Astrocyte of the cerebellum (primary cell): ENCODE measurements at regions not wholly inside any gene's neighbourhood (a gene's known extent, or its start where the extent isn't known, plus 50 kb on each side); places are given as distances from the start of the nearest gene placed in this dataset.

ENCODE experiments used
- DNase-seq: peaks from one replicate; pipeline ENCODE4 v3.0.0-alpha.2; 2011; ENCODE audit warnings: low read depth
- H3K4me3 ChIP-seq: 2 replicates; pipeline ENCODE4 v1.5.1; 2011; ENCODE audit warnings: mild to moderate bottlenecking, low read depth, low read length, moderate library complexity
- in situ Hi-C: cut with HindIII; loops from 2 replicates; pipeline ENCODE4 v1.10.0; 2017; ENCODE audit warnings: low sequenced_read_pairs
- TF ChIP-seq, protein P1 (sequence below): IDR thresholded peaks from 2 replicates; pipeline ENCODE4 v1.5.1; 2012; ENCODE audit warnings: low read length, low read depth, moderate library complexity, mild to moderate bottlenecking; ENCODE audit errors: missing control alignments

GRCh38 chr2:240213226-240213475, 72.7 kb upstream of the OTOS start:
- no peak for DNase-seq
- in situ Hi-C loops: no loop called here
- TF ChIP-seq, protein P1, sequence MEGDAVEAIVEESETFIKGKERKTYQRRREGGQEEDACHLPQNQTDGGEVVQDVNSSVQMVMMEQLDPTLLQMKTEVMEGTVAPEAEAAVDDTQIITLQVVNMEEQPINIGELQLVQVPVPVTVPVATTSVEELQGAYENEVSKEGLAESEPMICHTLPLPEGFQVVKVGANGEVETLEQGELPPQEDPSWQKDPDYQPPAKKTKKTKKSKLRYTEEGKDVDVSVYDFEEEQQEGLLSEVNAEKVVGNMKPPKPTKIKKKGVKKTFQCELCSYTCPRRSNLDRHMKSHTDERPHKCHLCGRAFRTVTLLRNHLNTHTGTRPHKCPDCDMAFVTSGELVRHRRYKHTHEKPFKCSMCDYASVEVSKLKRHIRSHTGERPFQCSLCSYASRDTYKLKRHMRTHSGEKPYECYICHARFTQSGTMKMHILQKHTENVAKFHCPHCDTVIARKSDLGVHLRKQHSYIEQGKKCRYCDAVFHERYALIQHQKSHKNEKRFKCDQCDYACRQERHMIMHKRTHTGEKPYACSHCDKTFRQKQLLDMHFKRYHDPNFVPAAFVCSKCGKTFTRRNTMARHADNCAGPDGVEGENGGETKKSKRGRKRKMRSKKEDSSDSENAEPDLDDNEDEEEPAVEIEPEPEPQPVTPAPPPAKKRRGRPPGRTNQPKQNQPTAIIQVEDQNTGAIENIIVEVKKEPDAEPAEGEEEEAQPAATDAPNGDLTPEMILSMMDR: no peak
- no peak overlapping the region for H3K4me3 ChIP-seq

GRCh38 chr2:240213476-240214421, 73.3 kb upstream of the OTOS start:
- TF ChIP-seq, protein P1: no peak
- no peak overlapping the region for H3K4me3 ChIP-seq
- in situ Hi-C loops: no loop called here
- no peak for DNase-seq

GRCh38 chr2:240214790-240215675, 74.6 kb upstream of the OTOS start:
- in situ Hi-C loops: no loop called here
- DNase-seq: no peak
- H3K4me3 ChIP-seq: no peak overlapping the region
- TF ChIP-seq, protein P1: no peak

DNA sequence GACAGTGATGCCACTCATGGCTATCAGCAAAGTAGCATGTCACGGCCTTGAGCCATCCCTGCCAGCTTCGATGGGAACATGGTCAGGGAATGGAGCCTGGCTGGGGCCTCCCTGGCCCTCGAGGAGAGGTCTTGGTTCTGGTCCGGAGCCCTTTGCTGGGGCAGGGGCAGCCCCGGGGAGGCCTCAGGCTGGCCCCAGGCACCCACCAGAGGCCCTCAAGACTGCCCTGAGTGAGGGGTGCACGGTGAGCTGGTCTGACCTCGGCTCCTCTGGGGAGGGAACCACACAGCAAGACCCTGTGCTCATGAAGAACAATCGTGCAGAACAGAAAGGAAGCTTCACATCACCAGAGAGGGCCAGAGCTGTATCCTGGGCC, 75.2 kb upstream of the OTOS start:
- H3K4me3 ChIP-seq: no peak overlapping the region
- no peak for DNase-seq
- TF ChIP-seq, protein P1: no peak
- in situ Hi-C loops: no loop called here

GRCh38 chr2:240216167-240216566, 75.7 kb upstream of the OTOS start:
- in situ Hi-C loops: no loop called here
- TF ChIP-seq, protein P1: no peak
- DNase-seq: no peak
- no peak overlapping the region for H3K4me3 ChIP-seq

- in situ Hi-C loops: no loop called here
- no peak for DNase-seq
- H3K4me3 ChIP-seq: no peak overlapping the region
- TF ChIP-seq, protein P1: no peak
Measured at GRCh38 chr2:240217431-240218301, 77.2 kb upstream of the OTOS start.
